Nephron (organoid): ENCODE measurements at regions not wholly inside any gene's neighbourhood (a gene's known extent, or its start where the extent isn't known, plus 50 kb on each side); places are given as distances from the start of the nearest gene placed in this dataset.
"Not testable (repeated sequence)": the region's sequence is repeated elsewhere in the genome, so short reads cannot be mapped to it uniquely, and the experiment has no call there.

Experiments used
- H3K27ac Mint-ChIP-seq, 3 experiments: 2 replicates each; pipeline ENCODE4 v1.8.0; 2020; ENCODE audit warnings: mixed read lengths in 3 of 3, mild to moderate bottlenecking in 2 of 3, moderate library complexity in 1 of 3
- H3K27me3 Mint-ChIP-seq: 2 replicates; pipeline ENCODE4 v1.8.0; 2021; ENCODE audit warnings: low read depth, mild to moderate bottlenecking, moderate library complexity, mixed read lengths
- H3K36me3 Mint-ChIP-seq: 2 replicates; pipeline ENCODE4 v1.8.0; 2020; ENCODE audit warnings: low read depth, mixed read lengths
- H3K4me1 Mint-ChIP-seq: 2 replicates; pipeline ENCODE4 v1.8.0; 2020; ENCODE audit warnings: mixed read lengths
- H3K4me3 Mint-ChIP-seq, 3 experiments: 2 replicates each; pipeline ENCODE4 v1.8.0; 2020; ENCODE audit warnings: mild to moderate bottlenecking in 3 of 3, mixed read lengths in 3 of 3, moderate library complexity in 2 of 3
- H3K9me3 Mint-ChIP-seq: 2 replicates; pipeline ENCODE4 v1.8.0; 2020; ENCODE audit warnings: mixed read lengths
- CTCF ChIP-seq, 3 experiments: fragments of 200-600 bp; sonication (generic); IDR thresholded peaks; one replicate each; pipeline ENCODE4 v1.5.0; 2021; ENCODE audit warnings: antibody characterized with exemption in 3 of 3; ENCODE audit not compliant: unreplicated experiment in 3 of 3

GRCh38 chr12:46514886-46515285 lies 142.3 kb upstream of the SLC38A2 start:
- H3K4me3 Mint-ChIP-seq: no peak overlapping the region
- peaks cover 23% of the 10 kb centered on the region for H3K9me3 Mint-ChIP-seq
- peaks cover 10% of the 10 kb centered on the region for H3K4me1 Mint-ChIP-seq
- TF ChIP-seq CTCF (IDR thresholded peaks at IDR 0.05; ENCODE audit: unreplicated experiment in 3 of 3): no peak
- no peaks in the 10 kb centered on the region for H3K27me3 Mint-ChIP-seq
- H3K36me3 Mint-ChIP-seq: peaks cover 3% of the 10 kb centered on the region
- no peak overlapping the region for H3K27ac Mint-ChIP-seq

GRCh38 chr12:46510257-46510656 lies 137.7 kb upstream of the SLC38A2 start:
- not testable (repeated sequence) for H3K4me1 Mint-ChIP-seq, H3K27ac Mint-ChIP-seq

GRCh38 chr12:46509135-46509534 lies 136.6 kb upstream of the SLC38A2 start:
- H3K4me3 Mint-ChIP-seq: no peak overlapping the region
- H3K27ac Mint-ChIP-seq: no peak overlapping the region
- no peaks in the 10 kb centered on the region for H3K27me3 Mint-ChIP-seq
- no peak for TF ChIP-seq CTCF (IDR thresholded peaks at IDR 0.05; ENCODE audit: unreplicated experiment in 3 of 3)
- H3K36me3 Mint-ChIP-seq: peaks cover 14% of the 10 kb centered on the region
- peaks cover 64% of the 10 kb centered on the region for H3K9me3 Mint-ChIP-seq
- no peaks in the 10 kb centered on the region for H3K4me1 Mint-ChIP-seq

More at GRCh38 chr12:46510257-46510656, 137.7 kb upstream of the SLC38A2 start:
- H3K4me3 Mint-ChIP-seq, H3K36me3 Mint-ChIP-seq, H3K27me3 Mint-ChIP-seq: not testable (repeated sequence)
- H3K9me3 Mint-ChIP-seq: peaks cover 58% of the 10 kb centered on the region

- Mint-ChIP-seq H3K4me1 (no peaks in the 10 kb centered on the region), H3K9me3 (peaks cover 61% of the 10 kb centered on the region), H3K36me3 (peaks cover 14% of the 10 kb centered on the region), H3K27me3 (no peaks in the 10 kb centered on the region), H3K27ac (no peak overlapping the region), H3K4me3 (no peak overlapping the region)
- no peak for TF ChIP-seq CTCF (IDR thresholded peaks at IDR 0.05; ENCODE audit: unreplicated experiment in 3 of 3)
These were observed 136.1 kb upstream of the SLC38A2 start for GRCh38 chr12:46508651-46509050.

GRCh38 chr12:46507766-46508165 lies 135.2 kb upstream of the SLC38A2 start:
- Mint-ChIP-seq H3K4me1 (no peaks in the 10 kb centered on the region), H3K4me3 (no peak overlapping the region), H3K27ac (no peak overlapping the region), H3K36me3 (peaks cover 18% of the 10 kb centered on the region), H3K27me3 (no peaks in the 10 kb centered on the region), H3K9me3 (peaks cover 67% of the 10 kb centered on the region)
- TF ChIP-seq CTCF (IDR thresholded peaks at IDR 0.05; ENCODE audit: unreplicated experiment in 3 of 3): no peak

GRCh38 chr12:46506961-46507360 lies 134.4 kb upstream of the SLC38A2 start:
- H3K4me1 Mint-ChIP-seq: no peaks in the 10 kb centered on the region
- H3K4me3 Mint-ChIP-seq: no peak overlapping the region
- H3K9me3 Mint-ChIP-seq: peaks cover 73% of the 10 kb centered on the region
- H3K36me3 Mint-ChIP-seq: peaks cover 18% of the 10 kb centered on the region
- no peak overlapping the region for H3K27ac Mint-ChIP-seq
- TF ChIP-seq CTCF (IDR thresholded peaks at IDR 0.05; ENCODE audit: unreplicated experiment in 3 of 3): no peak
- no peaks in the 10 kb centered on the region for H3K27me3 Mint-ChIP-seq
